Stimulated activated CD8-positive, alpha-beta memory T cell treated with anti-CD3 and anti-CD28 coated beads, Interleukin-2, amount 100 ng/mL, for 48 hours (primary cell): ENCODE measurements at regions not wholly inside any gene's neighbourhood (a gene's known extent, or its start where the extent isn't known, plus 50 kb on each side); places are given as distances from the start of the nearest gene placed in this dataset.
"Not testable (repeated sequence)": the region's sequence is repeated elsewhere in the genome, so short reads cannot be mapped to it uniquely, and the experiment has no call there.

Source experiments
- DNase-seq, 2 donors: peaks; one replicate each; pipeline ENCODE4 v3.0.0-alpha.2; 2020; ENCODE audit warnings: low read depth in 2 of 2

- DNase-seq: no peak
Observed at GRCh38 chr14:44453433-44454171, 53.5 kb downstream of the FSCB start.

- DNase-seq: not testable (repeated sequence)
Observed at GRCh38 chr14:44450232-44450631, 56.9 kb downstream of the FSCB start.

GRCh38 chr14:44449680-44450079 lies 57.4 kb downstream of the FSCB start:
- no peak for DNase-seq

- no peak for DNase-seq
Observed at GRCh38 chr14:44448951-44449358, 58.1 kb downstream of the FSCB start.

- DNase-seq: no peak
Observed at GRCh38 chr14:44446965-44447364, 60.1 kb downstream of the FSCB start.

- DNase-seq: no peak
Observed at GRCh38 chr14:44444454-44444853, 62.6 kb downstream of the FSCB start.

- no peak for DNase-seq
Observed at GRCh38 chr14:44438936-44439335, 68.1 kb downstream of the FSCB start.

- no peak for DNase-seq
Observed at GRCh38 chr14:44438221-44438620, 68.9 kb downstream of the FSCB start.

- DNase-seq: no peak
Observed at GRCh38 chr14:44436458-44436857, 70.6 kb downstream of the FSCB start.

GRCh38 chr14:44428231-44428945 lies 78.7 kb downstream of the FSCB start:
- no peak for DNase-seq

GRCh38 chr14:44422699-44423098 lies 84.4 kb downstream of the FSCB start:
- no peak for DNase-seq

GRCh38 chr14:44420226-44420625 lies 86.9 kb downstream of the FSCB start:
- no peak for DNase-seq

GRCh38 chr14:44418856-44419255 lies 88.2 kb downstream of the FSCB start:
- no peak for DNase-seq

GRCh38 chr14:44417809-44418208 lies 89.3 kb downstream of the FSCB start:
- DNase-seq: no peak

- DNase-seq: no peak
Observed at GRCh38 chr14:44414646-44415045, 92.4 kb downstream of the FSCB start.

GRCh38 chr14:44412858-44413569 lies 94.1 kb downstream of the FSCB start:
- no peak for DNase-seq

- DNase-seq: no peak
Observed at GRCh38 chr14:44405011-44405486, 102.0 kb downstream of the FSCB start.

GRCh38 chr14:44404599-44404998 lies 102.5 kb downstream of the FSCB start:
- DNase-seq: no peak

GRCh38 chr14:44404036-44404435 lies 103.0 kb downstream of the FSCB start:
- no peak for DNase-seq

GRCh38 chr14:44403193-44403592 lies 103.9 kb downstream of the FSCB start:
- no peak for DNase-seq

- DNase-seq: no peak
Observed at GRCh38 chr14:44396226-44396625, 110.9 kb downstream of the FSCB start.

- DNase-seq: no peak
Observed at GRCh38 chr14:44392984-44393383, 114.1 kb downstream of the FSCB start.

GRCh38 chr14:44388306-44388705 lies 118.8 kb downstream of the FSCB start:
- no peak for DNase-seq
